Neural cell (in vitro differentiated cells): ENCODE measurements at regions not wholly inside any gene's neighbourhood (a gene's known extent, or its start where the extent isn't known, plus 50 kb on each side); places are given as distances from the start of the nearest gene placed in this dataset.

Source experiments
- H2AFZ ChIP-seq: fragments of 200-600, 300-800 bp; sonication (generic), shearing (Covaris generic); 2 replicates; pipeline ENCODE4 v1.6.0; 2014; ENCODE audit warnings: low read depth, mild to moderate bottlenecking, antibody characterized with exemption, low read length, moderate library complexity
- H3F3A ChIP-seq: fragments of 200-600 bp; shearing (Covaris generic); 2 replicates; pipeline ENCODE4 v1.6.1; 2016; ENCODE audit warnings: mild to moderate bottlenecking, moderate library complexity, mixed read lengths, antibody characterized with exemption, low read length; ENCODE audit not compliant: insufficient read depth, poor library complexity, severe bottlenecking
- H3K27ac ChIP-seq: fragments of 200-600, 300-800 bp; sonication (generic), shearing (Covaris generic); 2 replicates; pipeline ENCODE4 v1.5.1; 2014; ENCODE audit warnings: mild to moderate bottlenecking, low read length, moderate library complexity
- H3K27me3 ChIP-seq: fragments of 300-800, 200-600 bp; sonication (generic), shearing (Covaris generic); 2 replicates; pipeline ENCODE4 v1.6.0; 2014; ENCODE audit warnings: mild to moderate bottlenecking, low read depth, low read length, moderate library complexity; ENCODE audit not compliant: insufficient read depth
- H3K36me3 ChIP-seq: fragments of 300-800, 200-600 bp; sonication (generic), shearing (Covaris generic); 2 replicates; pipeline ENCODE4 v1.5.1; 2014; ENCODE audit warnings: mild to moderate bottlenecking, antibody characterized with exemption, low read length, moderate library complexity; ENCODE audit not compliant: insufficient read depth
- H3K4me2 ChIP-seq: fragments of 300-800, 200-600 bp; sonication (generic), shearing (Covaris generic); 2 replicates; pipeline ENCODE4 v1.6.0; 2014; ENCODE audit warnings: mild to moderate bottlenecking, low read length
- H3K4me3 ChIP-seq: fragments of 300-800, 200-600 bp; sonication (generic), shearing (Covaris generic); 2 replicates; pipeline ENCODE4 v1.5.1; 2014; ENCODE audit warnings: mild to moderate bottlenecking, low read length, moderate library complexity
- H3K79me2 ChIP-seq: fragments of 200-600 bp; shearing (Covaris generic); replicated peaks from 2 replicates; pipeline ENCODE4 v1.6.0; 2014; ENCODE audit warnings: mild to moderate bottlenecking, low read length, moderate library complexity; ENCODE audit not compliant: insufficient read depth
- H3K9ac ChIP-seq: fragments of 300-800, 200-600 bp; sonication (generic), shearing (Covaris generic); 2 replicates; pipeline ENCODE4 v1.6.1; 2016; ENCODE audit warnings: mild to moderate bottlenecking, low read length, mixed read lengths
- H3K9me2 ChIP-seq: fragments of 200-600 bp; shearing (Covaris generic); 2 replicates; pipeline ENCODE4 v1.6.1; 2016; ENCODE audit warnings: mild to moderate bottlenecking, low read length, mixed read lengths; ENCODE audit not compliant: insufficient read depth
- H3K9me3 ChIP-seq: fragments of 200-600, 300-800 bp; sonication (generic), shearing (Covaris generic); 2 replicates; pipeline ENCODE4 v1.6.1; 2016; ENCODE audit warnings: mild to moderate bottlenecking, mixed run types, low read length, moderate library complexity, mixed read lengths
- H4K20me1 ChIP-seq: fragments of 200-600 bp; shearing (Covaris generic); 2 replicates; pipeline ENCODE4 v1.6.1; 2016; ENCODE audit warnings: mild to moderate bottlenecking, mixed run types; ENCODE audit not compliant: insufficient read depth
- CTCF ChIP-seq: fragments of 450-650 bp; IDR thresholded peaks from 2 replicates; pipeline ENCODE4 v1.5.1; 2014; ENCODE audit warnings: antibody characterized with exemption, mild to moderate bottlenecking, moderate library complexity; ENCODE audit not compliant: poor library complexity, severe bottlenecking
- EP300 ChIP-seq: fragments of 450-650 bp; conservative IDR thresholded peaks from 2 replicates; pipeline ENCODE4 v1.6.1; 2014; ENCODE audit warnings: antibody characterized with exemption, mild to moderate bottlenecking, moderate library complexity; ENCODE audit not compliant: poor library complexity, severe bottlenecking
- EZH2 ChIP-seq: fragments of 200-600, 300-800 bp; shearing (Covaris generic), sonication (generic); IDR thresholded peaks from 2 replicates; pipeline ENCODE4 v1.6.1; 2014; ENCODE audit warnings: antibody characterized with exemption, low read length, borderline replicate concordance, mild to moderate bottlenecking; ENCODE audit not compliant: insufficient read depth, poor library complexity, severe bottlenecking
- MXI1 ChIP-seq: fragments of 450-650 bp; conservative IDR thresholded peaks from 2 replicates; pipeline ENCODE4 v1.6.1; 2014; ENCODE audit warnings: antibody characterized with exemption, mild to moderate bottlenecking; ENCODE audit not compliant: poor library complexity, severe bottlenecking
- POLR2AphosphoS5 ChIP-seq: IDR thresholded peaks from 2 replicates; pipeline ENCODE4 v1.6.1; 2012
- RAD21 ChIP-seq: fragments of 450-650 bp; conservative IDR thresholded peaks from 2 replicates; pipeline ENCODE4 v1.6.1; 2014; ENCODE audit warnings: antibody characterized with exemption, mild to moderate bottlenecking, moderate library complexity
- REST ChIP-seq: IDR thresholded peaks from 2 replicates; pipeline ENCODE4 v1.6.1; 2012; ENCODE audit warnings: borderline replicate concordance
- SMC3 ChIP-seq: fragments of 450-650 bp; conservative IDR thresholded peaks from 2 replicates; pipeline ENCODE4 v1.6.1; 2014; ENCODE audit warnings: antibody characterized with exemption, mild to moderate bottlenecking, moderate library complexity; ENCODE audit not compliant: poor library complexity
- TAF1 ChIP-seq: IDR thresholded peaks from 2 replicates; pipeline ENCODE4 v1.6.1; 2012; ENCODE audit warnings: low read depth

DNA sequence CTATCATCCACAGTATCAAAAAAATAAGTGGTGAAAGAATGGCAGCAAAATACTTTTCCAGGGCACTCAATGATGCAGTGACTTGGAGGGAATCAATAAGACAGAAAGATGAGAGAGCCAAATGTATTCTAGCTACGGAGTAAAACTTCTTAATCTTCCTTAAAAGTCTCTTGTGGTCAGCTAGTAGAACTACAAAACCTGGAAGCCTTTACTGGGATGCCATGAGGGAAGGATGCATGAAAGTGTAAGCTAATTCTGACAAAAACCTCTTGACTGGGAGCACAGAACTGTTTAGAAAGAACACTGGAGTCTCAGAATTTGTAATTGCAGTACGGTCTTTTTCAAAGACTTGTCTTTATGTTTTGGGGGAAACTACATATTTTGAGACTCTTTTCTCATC lies 432.8 kb upstream of the PTPRD start:
- H3K4me2 ChIP-seq = no peak overlapping the region
- H3K9me2 ChIP-seq = no peaks in the 10 kb centered on the region
- TF ChIP-seq EP300 (no peak), SMC3 (no peak), TAF1 (no peak), RAD21 (no peak), POLR2AphosphoS5 (no peak), REST (no peak), CTCF (no peak), EZH2 (no peak)
- no peak overlapping the region for H3K27ac ChIP-seq
- H3K9ac ChIP-seq = no peak overlapping the region
- H3K79me2 ChIP-seq = no peaks in the 10 kb centered on the region
- H3K36me3 ChIP-seq = no peaks in the 10 kb centered on the region
- H2AFZ ChIP-seq = no peak overlapping the region
- no peak overlapping the region for H3K4me3 ChIP-seq
- no peaks in the 10 kb centered on the region for H3K9me3 ChIP-seq
- H4K20me1 ChIP-seq = no peaks in the 10 kb centered on the region
- H3K27me3 ChIP-seq = no peaks in the 10 kb centered on the region
- no peaks in the 10 kb centered on the region for H3F3A ChIP-seq

DNA sequence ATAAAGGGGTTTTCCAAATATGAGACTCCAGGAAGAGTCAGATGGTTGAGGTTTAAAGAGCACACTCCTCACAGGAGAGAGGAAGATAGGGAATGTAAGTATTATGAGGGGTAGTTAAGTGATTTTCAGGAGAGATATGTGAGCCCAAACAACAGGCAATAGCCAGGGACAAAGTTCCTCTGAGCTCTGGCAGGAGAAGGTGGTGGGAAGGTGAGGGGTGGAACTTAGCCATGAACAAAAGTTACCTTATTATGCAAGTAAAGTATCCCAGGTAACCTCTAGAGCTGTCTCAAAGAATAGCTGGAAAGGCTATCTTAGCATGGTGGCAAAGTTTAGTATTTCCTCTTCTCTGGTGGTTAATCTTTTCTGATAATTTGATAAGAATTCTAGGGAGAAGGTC lies 450.5 kb upstream of the PTPRD start:
- no peaks in the 10 kb centered on the region for H3F3A ChIP-seq
- no peak overlapping the region for H3K9ac ChIP-seq
- H3K9me3 ChIP-seq = no peaks in the 10 kb centered on the region
- no peak overlapping the region for H3K4me3 ChIP-seq
- no peaks in the 10 kb centered on the region for H3K9me2 ChIP-seq
- H3K27ac ChIP-seq = no peak overlapping the region
- no peaks in the 10 kb centered on the region for H4K20me1 ChIP-seq
- no peak overlapping the region for H3K4me2 ChIP-seq
- no peaks in the 10 kb centered on the region for H3K36me3 ChIP-seq
- H3K79me2 ChIP-seq = no peaks in the 10 kb centered on the region
- TF ChIP-seq TAF1 (no peak), EZH2 (no peak), POLR2AphosphoS5 (no peak), MXI1 (no peak)
- H2AFZ ChIP-seq = no peak overlapping the region
- no peaks in the 10 kb centered on the region for H3K27me3 ChIP-seq

DNA sequence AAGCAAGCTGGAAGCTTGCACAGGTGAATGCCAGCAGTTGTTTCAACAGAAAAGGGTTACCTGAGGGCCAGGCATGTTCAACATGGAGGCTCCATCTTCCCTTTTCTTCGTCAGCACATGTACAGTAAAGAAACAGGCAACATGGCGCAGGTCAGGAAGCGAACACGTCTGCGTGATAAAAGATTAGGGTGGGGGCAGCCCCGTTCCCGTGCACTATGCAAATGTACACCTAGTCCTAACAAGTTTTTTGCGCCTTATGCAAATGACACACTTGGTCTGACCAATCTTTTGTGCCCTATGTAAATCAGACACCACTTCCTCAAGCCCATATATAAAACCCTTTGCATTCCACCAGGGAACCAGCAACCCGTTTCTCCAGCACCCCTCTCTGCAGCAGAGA lies 452.1 kb upstream of the PTPRD start:
- no peaks in the 10 kb centered on the region for H3K36me3 ChIP-seq
- H3K9me2 ChIP-seq = no peaks in the 10 kb centered on the region
- H3K9ac ChIP-seq = no peak overlapping the region
- no peaks in the 10 kb centered on the region for H3K79me2 ChIP-seq
- no peak overlapping the region for H2AFZ ChIP-seq
- no peak overlapping the region for H3K4me3 ChIP-seq
- H4K20me1 ChIP-seq = no peaks in the 10 kb centered on the region
- H3F3A ChIP-seq = no peaks in the 10 kb centered on the region
- TF ChIP-seq MXI1 (no peak), REST (no peak), SMC3 (no peak), EZH2 (no peak), CTCF (no peak), POLR2AphosphoS5 (no peak), EP300 (no peak)
- no peaks in the 10 kb centered on the region for H3K27me3 ChIP-seq
- no peak overlapping the region for H3K27ac ChIP-seq
- H3K9me3 ChIP-seq = no peaks in the 10 kb centered on the region
- no peak overlapping the region for H3K4me2 ChIP-seq
